GM21576 (cell line): ENCODE measurements at regions not wholly inside any gene's neighbourhood (a gene's known extent, or its start where the extent isn't known, plus 50 kb on each side); places are given as distances from the start of the nearest gene placed in this dataset.
"Not testable (repeated sequence)": the region's sequence is repeated elsewhere in the genome, so short reads cannot be mapped to it uniquely, and the experiment has no call there.

ENCODE experiments used
- ATAC-seq: cut with Tn5 transposase; IDR thresholded peaks from one replicate; pipeline ENCODE4 v1.9.1; 2021; ENCODE audit warnings: mild to moderate bottlenecking, moderate library complexity; ENCODE audit not compliant: unreplicated experiment

GRCh38 chr14:89534902-89535685 is 118.1 kb upstream of the FOXN3 start:
- ATAC-seq: no peak

GRCh38 chr14:89533766-89534165 is 116.7 kb upstream of the FOXN3 start:
- no peak for ATAC-seq

- ATAC-seq: no peak
These were observed 116.1 kb upstream of the FOXN3 start for GRCh38 chr14:89533136-89533535.

GRCh38 chr14:89531661-89532335 is 114.8 kb upstream of the FOXN3 start:
- ATAC-seq: no peak

GRCh38 chr14:89524990-89525667 is 108.1 kb upstream of the FOXN3 start:
- ATAC-seq: no peak

GRCh38 chr14:89524412-89524811 is 107.4 kb upstream of the FOXN3 start:
- no peak for ATAC-seq

GRCh38 chr14:89521988-89522387 is 105.0 kb upstream of the FOXN3 start:
- ATAC-seq: no peak

GRCh38 chr14:89519040-89519439 is 102.0 kb upstream of the FOXN3 start:
- ATAC-seq: no peak

- no peak for ATAC-seq
These were observed 99.1 kb upstream of the FOXN3 start for GRCh38 chr14:89516173-89516572.

- no peak for ATAC-seq
These were observed 97.6 kb upstream of the FOXN3 start for GRCh38 chr14:89514601-89515000.

GRCh38 chr14:89509891-89510290 is 92.9 kb upstream of the FOXN3 start:
- no peak for ATAC-seq

GRCh38 chr14:89508863-89509262 is 91.8 kb upstream of the FOXN3 start:
- no peak for ATAC-seq

- no peak for ATAC-seq
These were observed 91.0 kb upstream of the FOXN3 start for GRCh38 chr14:89507926-89508460.

GRCh38 chr14:89507521-89507920 is 90.5 kb upstream of the FOXN3 start:
- no peak for ATAC-seq

- not testable (repeated sequence) for ATAC-seq
These were observed 89.9 kb upstream of the FOXN3 start for GRCh38 chr14:89506891-89507452.

GRCh38 chr14:89504602-89505313 is 87.7 kb upstream of the FOXN3 start:
- peak; percentile 53 for ATAC-seq

- no peak for ATAC-seq
These were observed 87.1 kb upstream of the FOXN3 start for GRCh38 chr14:89504091-89504490.

GRCh38 chr14:89503431-89503996 is 86.5 kb upstream of the FOXN3 start:
- ATAC-seq: no peak

GRCh38 chr14:89502966-89503365 is 85.9 kb upstream of the FOXN3 start:
- ATAC-seq: no peak

- ATAC-seq: no peak
These were observed 84.3 kb upstream of the FOXN3 start for GRCh38 chr14:89501381-89501780.
